ENCODE measurements at regions not wholly inside any gene's neighbourhood (a gene's known extent, or its start where the extent isn't known, plus 50 kb on each side); places are given as distances from the start of the nearest gene placed in this dataset.
"Not testable (repeated sequence)": the region's sequence is repeated elsewhere in the genome, so short reads cannot be mapped to it uniquely, and the experiment has no call there.

- no peaks in the 10 kb centered on the region for H3K36me3 ChIP-seq (ENCODE audit: control insufficient read depth, insufficient read depth, low read length)
- DNase-seq: no peak
- H3K4me3 ChIP-seq (ENCODE audit: low read length): no peak overlapping the region
- H3K27ac ChIP-seq (ENCODE audit: low read length): no peak overlapping the region
- H3K9me3 ChIP-seq (ENCODE audit: control insufficient read depth, low read depth, low read length): no peaks in the 10 kb centered on the region
- WGBS (ENCODE audit: insufficient coverage, low lambda C conversion rate): 100% methylated on average over 1 of the region's 3 CpGs
- H3K4me1 ChIP-seq (ENCODE audit: control insufficient read depth, insufficient read depth, low read length): no peaks in the 10 kb centered on the region
- no peaks in the 10 kb centered on the region for H3K27me3 ChIP-seq (ENCODE audit: control insufficient read depth, insufficient read depth, low read length)
These were observed 588.7 kb upstream of the CBLB start for GRCh38 chr3:106457281-106458180.

GRCh38 chr3:106458952-106459351, 590.1 kb upstream of the CBLB start:
- no peaks in the 10 kb centered on the region for H3K4me1 ChIP-seq (ENCODE audit: control insufficient read depth, insufficient read depth, low read length)
- WGBS (ENCODE audit: insufficient coverage, low lambda C conversion rate): no CpG with 5 or more reads among the region's 3 CpGs
- H3K36me3 ChIP-seq (ENCODE audit: control insufficient read depth, insufficient read depth, low read length): no peaks in the 10 kb centered on the region
- H3K9me3 ChIP-seq (ENCODE audit: control insufficient read depth, low read depth, low read length): no peaks in the 10 kb centered on the region
- H3K27me3 ChIP-seq (ENCODE audit: control insufficient read depth, insufficient read depth, low read length): no peaks in the 10 kb centered on the region
- no peak overlapping the region for H3K4me3 ChIP-seq (ENCODE audit: low read length)
- no peak for DNase-seq
- no peak overlapping the region for H3K27ac ChIP-seq (ENCODE audit: low read length)

GRCh38 chr3:106466881-106467280, 598.1 kb upstream of the CBLB start:
- no peaks in the 10 kb centered on the region for H3K27me3 ChIP-seq (ENCODE audit: control insufficient read depth, insufficient read depth, low read length)
- H3K9me3 ChIP-seq (ENCODE audit: control insufficient read depth, low read depth, low read length): no peaks in the 10 kb centered on the region
- H3K27ac ChIP-seq (ENCODE audit: low read length): no peak overlapping the region
- H3K4me3 ChIP-seq (ENCODE audit: low read length): no peak overlapping the region
- H3K4me1 ChIP-seq (ENCODE audit: control insufficient read depth, insufficient read depth, low read length): no peaks in the 10 kb centered on the region
- H3K36me3 ChIP-seq (ENCODE audit: control insufficient read depth, insufficient read depth, low read length): no peaks in the 10 kb centered on the region
- WGBS (ENCODE audit: insufficient coverage, low lambda C conversion rate): no CpG with 5 or more reads among the region's 2 CpGs
- DNase-seq: peak in 1 of 2 donors; percentile 5

- Histone ChIP-seq H3K27ac (ENCODE audit: low read length) (no peak overlapping the region), H3K9me3 (ENCODE audit: control insufficient read depth, low read depth, low read length) (no peaks in the 10 kb centered on the region), H3K4me1 (ENCODE audit: control insufficient read depth, insufficient read depth, low read length) (no peaks in the 10 kb centered on the region), H3K36me3 (ENCODE audit: control insufficient read depth, insufficient read depth, low read length) (no peaks in the 10 kb centered on the region), H3K4me3 (ENCODE audit: low read length) (no peak overlapping the region), H3K27me3 (ENCODE audit: control insufficient read depth, insufficient read depth, low read length) (no peaks in the 10 kb centered on the region)
- no peak for DNase-seq
- WGBS (ENCODE audit: insufficient coverage, low lambda C conversion rate): 79% methylated on average over 3 of the region's 7 CpGs
These were observed 605.0 kb upstream of the CBLB start for GRCh38 chr3:106473576-106474475.

GRCh38 chr3:106482451-106482850, 613.6 kb upstream of the CBLB start:
- H3K4me1 ChIP-seq (ENCODE audit: control insufficient read depth, insufficient read depth, low read length): no peaks in the 10 kb centered on the region
- WGBS (ENCODE audit: insufficient coverage, low lambda C conversion rate): 83% methylated on average over 1 of the region's 5 CpGs
- H3K9me3 ChIP-seq (ENCODE audit: control insufficient read depth, low read depth, low read length): peaks cover 6% of the 10 kb centered on the region
- H3K36me3 ChIP-seq (ENCODE audit: control insufficient read depth, insufficient read depth, low read length): no peaks in the 10 kb centered on the region
- H3K27me3 ChIP-seq (ENCODE audit: control insufficient read depth, insufficient read depth, low read length): no peaks in the 10 kb centered on the region
- no peak overlapping the region for H3K4me3 ChIP-seq (ENCODE audit: low read length)
- no peak for DNase-seq
- no peak overlapping the region for H3K27ac ChIP-seq (ENCODE audit: low read length)

- Histone ChIP-seq H3K9me3 (ENCODE audit: control insufficient read depth, low read depth, low read length) (no peaks in the 10 kb centered on the region), H3K27ac (ENCODE audit: low read length) (no peak overlapping the region), H3K27me3 (ENCODE audit: control insufficient read depth, insufficient read depth, low read length) (no peaks in the 10 kb centered on the region), H3K4me1 (ENCODE audit: control insufficient read depth, insufficient read depth, low read length) (no peaks in the 10 kb centered on the region), H3K36me3 (ENCODE audit: control insufficient read depth, insufficient read depth, low read length) (no peaks in the 10 kb centered on the region), H3K4me3 (ENCODE audit: low read length) (no peak overlapping the region)
- DNase-seq: no peak
These were observed 616.4 kb upstream of the CBLB start for GRCh38 chr3:106485217-106485616.

GRCh38 chr3:106485802-106486201, 617.0 kb upstream of the CBLB start:
- no peak for DNase-seq
- WGBS (ENCODE audit: insufficient coverage, low lambda C conversion rate): 63% methylated on average over 2 of the region's 3 CpGs
- no peaks in the 10 kb centered on the region for H3K27me3 ChIP-seq (ENCODE audit: control insufficient read depth, insufficient read depth, low read length)
- no peaks in the 10 kb centered on the region for H3K9me3 ChIP-seq (ENCODE audit: control insufficient read depth, low read depth, low read length)
- no peak overlapping the region for H3K4me3 ChIP-seq (ENCODE audit: low read length)
- no peaks in the 10 kb centered on the region for H3K36me3 ChIP-seq (ENCODE audit: control insufficient read depth, insufficient read depth, low read length)
- no peak overlapping the region for H3K27ac ChIP-seq (ENCODE audit: low read length)
- H3K4me1 ChIP-seq (ENCODE audit: control insufficient read depth, insufficient read depth, low read length): no peaks in the 10 kb centered on the region

- not testable (repeated sequence) for H3K4me3 ChIP-seq (ENCODE audit: low read length); H3K4me1 ChIP-seq (ENCODE audit: control insufficient read depth, insufficient read depth, low read length); H3K36me3 ChIP-seq (ENCODE audit: control insufficient read depth, insufficient read depth, low read length); DNase-seq; H3K27me3 ChIP-seq (ENCODE audit: control insufficient read depth, insufficient read depth, low read length); H3K9me3 ChIP-seq (ENCODE audit: control insufficient read depth, low read depth, low read length); H3K27ac ChIP-seq (ENCODE audit: low read length)
- WGBS (ENCODE audit: insufficient coverage, low lambda C conversion rate): 96% methylated on average over 5 of the region's 19 CpGs
These were observed 618.3 kb upstream of the CBLB start for GRCh38 chr3:106486945-106487639.

GRCh38 chr3:106488331-106488730, 619.5 kb upstream of the CBLB start:
- Histone ChIP-seq H3K36me3 (ENCODE audit: control insufficient read depth, insufficient read depth, low read length) (no peaks in the 10 kb centered on the region), H3K27ac (ENCODE audit: low read length) (no peak overlapping the region), H3K9me3 (ENCODE audit: control insufficient read depth, low read depth, low read length) (no peaks in the 10 kb centered on the region), H3K4me3 (ENCODE audit: low read length) (no peak overlapping the region), H3K27me3 (ENCODE audit: control insufficient read depth, insufficient read depth, low read length) (no peaks in the 10 kb centered on the region), H3K4me1 (ENCODE audit: control insufficient read depth, insufficient read depth, low read length) (no peaks in the 10 kb centered on the region)
- WGBS (ENCODE audit: insufficient coverage, low lambda C conversion rate): 24% methylated on average over 4 of the region's 6 CpGs
- DNase-seq: no peak

GRCh38 chr3:106491796-106492195, 623.0 kb upstream of the CBLB start:
- Histone ChIP-seq H3K4me3 (ENCODE audit: low read length) (no peak overlapping the region), H3K27me3 (ENCODE audit: control insufficient read depth, insufficient read depth, low read length) (no peaks in the 10 kb centered on the region), H3K27ac (ENCODE audit: low read length) (no peak overlapping the region), H3K4me1 (ENCODE audit: control insufficient read depth, insufficient read depth, low read length) (no peaks in the 10 kb centered on the region), H3K36me3 (ENCODE audit: control insufficient read depth, insufficient read depth, low read length) (no peaks in the 10 kb centered on the region), H3K9me3 (ENCODE audit: control insufficient read depth, low read depth, low read length) (no peaks in the 10 kb centered on the region)
- no peak for DNase-seq
